BLaER1 (cell line): ENCODE measurements at regions not wholly inside any gene's neighbourhood (a gene's known extent, or its start where the extent isn't known, plus 50 kb on each side); places are given as distances from the start of the nearest gene placed in this dataset.

ENCODE experiments used
- H3K27ac ChIP-seq: shearing (Covaris generic); formaldehyde crosslinking; 2 replicates; pipeline ENCODE4 v1.8.1; 2022
- H3K27me3 ChIP-seq: shearing (Covaris generic); formaldehyde crosslinking; 2 replicates; pipeline ENCODE4 v1.8.1; 2022
- H3K36me3 ChIP-seq: shearing (Covaris generic); formaldehyde crosslinking; 2 replicates; pipeline ENCODE4 v1.8.1; 2022
- H3K4me1 ChIP-seq: shearing (Covaris generic); formaldehyde crosslinking; 2 replicates; pipeline ENCODE4 v1.8.1; 2022
- H3K4me2 ChIP-seq: shearing (Covaris generic); formaldehyde crosslinking; 2 replicates; pipeline ENCODE4 v1.8.1; 2022
- H3K4me3 ChIP-seq: shearing (Covaris generic); formaldehyde crosslinking; 2 replicates; pipeline ENCODE4 v1.8.1; 2022
- H3K9ac ChIP-seq: shearing (Covaris generic); formaldehyde crosslinking; 2 replicates; pipeline ENCODE4 v1.8.1; 2022
- H3K9me3 ChIP-seq: shearing (Covaris generic); formaldehyde crosslinking; 2 replicates; pipeline ENCODE4 v1.8.1; 2022
- H4K20me1 ChIP-seq: shearing (Covaris generic); formaldehyde crosslinking; 2 replicates; pipeline ENCODE4 v1.8.1; 2022
- Cebpa-rat ChIP-seq: shearing (Covaris generic); IDR thresholded peaks from 2 replicates; pipeline ENCODE4 v1.8.1; 2022

GRCh38 chr5:125149110-125149509 is 402.7 kb upstream of the ZNF608 start:
- Histone ChIP-seq H3K4me3 (no peak overlapping the region), H4K20me1 (no peaks in the 10 kb centered on the region), H3K27me3 (no peaks in the 10 kb centered on the region), H3K27ac (no peak overlapping the region), H3K36me3 (no peaks in the 10 kb centered on the region), H3K4me2 (no peak overlapping the region), H3K9me3 (no peaks in the 10 kb centered on the region), H3K4me1 (peaks cover 1% of the 10 kb centered on the region), H3K9ac (no peak overlapping the region)
- no peak for TF ChIP-seq Cebpa-rat

GRCh38 chr5:125149527-125149926 is 403.1 kb upstream of the ZNF608 start:
- Histone ChIP-seq H3K4me2 (no peak overlapping the region), H3K27ac (no peak overlapping the region), H3K9me3 (no peaks in the 10 kb centered on the region), H3K4me1 (no peaks in the 10 kb centered on the region), H3K27me3 (no peaks in the 10 kb centered on the region), H4K20me1 (no peaks in the 10 kb centered on the region), H3K36me3 (no peaks in the 10 kb centered on the region), H3K9ac (no peak overlapping the region), H3K4me3 (no peak overlapping the region)
- no peak for TF ChIP-seq Cebpa-rat

- TF ChIP-seq Cebpa-rat: no peak
- H3K9ac ChIP-seq: no peak overlapping the region
- no peaks in the 10 kb centered on the region for H3K36me3 ChIP-seq
- no peaks in the 10 kb centered on the region for H3K4me1 ChIP-seq
- no peak overlapping the region for H3K27ac ChIP-seq
- H3K4me2 ChIP-seq: no peak overlapping the region
- H4K20me1 ChIP-seq: no peaks in the 10 kb centered on the region
- H3K27me3 ChIP-seq: no peaks in the 10 kb centered on the region
- no peak overlapping the region for H3K4me3 ChIP-seq
- H3K9me3 ChIP-seq: no peaks in the 10 kb centered on the region
These were observed 403.7 kb upstream of the ZNF608 start for GRCh38 chr5:125150041-125150669.

GRCh38 chr5:125151150-125151900 is 404.9 kb upstream of the ZNF608 start:
- H3K27ac ChIP-seq: no peak overlapping the region
- no peak for TF ChIP-seq Cebpa-rat
- no peaks in the 10 kb centered on the region for H3K4me1 ChIP-seq
- H3K9ac ChIP-seq: no peak overlapping the region
- no peak overlapping the region for H3K4me2 ChIP-seq
- H3K36me3 ChIP-seq: no peaks in the 10 kb centered on the region
- no peaks in the 10 kb centered on the region for H3K9me3 ChIP-seq
- H3K4me3 ChIP-seq: no peak overlapping the region
- no peaks in the 10 kb centered on the region for H3K27me3 ChIP-seq
- no peaks in the 10 kb centered on the region for H4K20me1 ChIP-seq

GRCh38 chr5:125152044-125152443 is 405.6 kb upstream of the ZNF608 start:
- no peaks in the 10 kb centered on the region for H3K9me3 ChIP-seq
- no peaks in the 10 kb centered on the region for H3K27me3 ChIP-seq
- no peaks in the 10 kb centered on the region for H3K36me3 ChIP-seq
- no peak overlapping the region for H3K4me2 ChIP-seq
- no peak for TF ChIP-seq Cebpa-rat
- no peak overlapping the region for H3K9ac ChIP-seq
- no peak overlapping the region for H3K27ac ChIP-seq
- no peaks in the 10 kb centered on the region for H3K4me1 ChIP-seq
- no peaks in the 10 kb centered on the region for H4K20me1 ChIP-seq
- no peak overlapping the region for H3K4me3 ChIP-seq

GRCh38 chr5:125152461-125153189 is 406.2 kb upstream of the ZNF608 start:
- Histone ChIP-seq H3K36me3 (no peaks in the 10 kb centered on the region), H3K4me3 (no peak overlapping the region), H3K27me3 (no peaks in the 10 kb centered on the region), H3K4me1 (no peaks in the 10 kb centered on the region), H4K20me1 (no peaks in the 10 kb centered on the region), H3K9ac (no peak overlapping the region), H3K4me2 (no peak overlapping the region), H3K27ac (no peak overlapping the region), H3K9me3 (no peaks in the 10 kb centered on the region)
- TF ChIP-seq Cebpa-rat: no peak

GRCh38 chr5:125153231-125153630 is 406.8 kb upstream of the ZNF608 start:
- Histone ChIP-seq H3K4me2 (no peak overlapping the region), H3K4me1 (no peaks in the 10 kb centered on the region), H4K20me1 (no peaks in the 10 kb centered on the region), H3K36me3 (no peaks in the 10 kb centered on the region), H3K27ac (no peak overlapping the region), H3K4me3 (no peak overlapping the region), H3K27me3 (no peaks in the 10 kb centered on the region), H3K9me3 (no peaks in the 10 kb centered on the region), H3K9ac (no peak overlapping the region)
- no peak for TF ChIP-seq Cebpa-rat

- no peaks in the 10 kb centered on the region for H3K36me3 ChIP-seq
- no peak for TF ChIP-seq Cebpa-rat
- H3K9me3 ChIP-seq: no peaks in the 10 kb centered on the region
- H3K27ac ChIP-seq: no peak overlapping the region
- no peaks in the 10 kb centered on the region for H3K4me1 ChIP-seq
- H3K4me2 ChIP-seq: no peak overlapping the region
- no peaks in the 10 kb centered on the region for H4K20me1 ChIP-seq
- no peak overlapping the region for H3K9ac ChIP-seq
- no peaks in the 10 kb centered on the region for H3K27me3 ChIP-seq
- no peak overlapping the region for H3K4me3 ChIP-seq
These were observed 408.1 kb upstream of the ZNF608 start for GRCh38 chr5:125154301-125155110.

GRCh38 chr5:125160787-125161502 is 414.5 kb upstream of the ZNF608 start:
- TF ChIP-seq Cebpa-rat: no peak
- H3K4me3 ChIP-seq: no peak overlapping the region
- H3K27ac ChIP-seq: no peak overlapping the region
- no peaks in the 10 kb centered on the region for H3K27me3 ChIP-seq
- H3K9ac ChIP-seq: no peak overlapping the region
- H4K20me1 ChIP-seq: no peaks in the 10 kb centered on the region
- no peaks in the 10 kb centered on the region for H3K36me3 ChIP-seq
- H3K4me1 ChIP-seq: no peaks in the 10 kb centered on the region
- H3K9me3 ChIP-seq: peaks cover 40% of the 10 kb centered on the region
- no peak overlapping the region for H3K4me2 ChIP-seq
